Activated CD4-positive, alpha-beta T cell treated with anti-CD3 and anti-CD28 coated beads, Interleukin-2, amount 50 U/mL, for 24 hours (primary cell): ENCODE measurements at regions not wholly inside any gene's neighbourhood (a gene's known extent, or its start where the extent isn't known, plus 50 kb on each side); places are given as distances from the start of the nearest gene placed in this dataset.
"Not testable (repeated sequence)": the region's sequence is repeated elsewhere in the genome, so short reads cannot be mapped to it uniquely, and the experiment has no call there.

Source experiments
- DNase-seq, 2 donors: peaks; one replicate each; pipeline ENCODE4 v3.0.0-alpha.2; 2020; ENCODE audit warnings: low read depth in 1 of 2, low spot score in 1 of 2

GRCh38 chrY:7879245-7879644 is 967.7 kb upstream of the AMELY start:
- no peak for DNase-seq

- no peak for DNase-seq
These were observed 967.2 kb upstream of the AMELY start for GRCh38 chrY:7878719-7879118.

DNA sequence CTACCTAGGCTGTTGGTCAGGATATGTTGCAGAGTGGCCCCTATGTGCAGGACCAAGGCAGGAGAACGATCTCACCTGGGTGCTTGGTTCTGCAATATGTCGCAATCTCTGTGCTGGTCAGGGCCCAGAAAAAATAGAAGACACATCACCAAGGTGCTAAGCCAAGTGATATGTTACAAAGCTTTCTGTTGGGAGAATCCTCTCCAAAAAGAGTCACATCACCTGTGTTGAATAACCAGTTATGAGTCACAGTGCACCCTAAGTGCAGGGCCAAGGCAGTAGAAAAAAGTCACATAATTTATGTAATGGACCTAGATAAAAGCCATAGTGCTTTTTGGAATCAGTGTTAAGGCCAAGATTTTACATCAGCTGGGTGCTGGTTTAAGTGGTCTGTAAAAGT is 965.9 kb upstream of the AMELY start:
- no peak for DNase-seq

GRCh38 chrY:7874080-7874479 is 962.5 kb upstream of the AMELY start:
- DNase-seq: no peak

DNA sequence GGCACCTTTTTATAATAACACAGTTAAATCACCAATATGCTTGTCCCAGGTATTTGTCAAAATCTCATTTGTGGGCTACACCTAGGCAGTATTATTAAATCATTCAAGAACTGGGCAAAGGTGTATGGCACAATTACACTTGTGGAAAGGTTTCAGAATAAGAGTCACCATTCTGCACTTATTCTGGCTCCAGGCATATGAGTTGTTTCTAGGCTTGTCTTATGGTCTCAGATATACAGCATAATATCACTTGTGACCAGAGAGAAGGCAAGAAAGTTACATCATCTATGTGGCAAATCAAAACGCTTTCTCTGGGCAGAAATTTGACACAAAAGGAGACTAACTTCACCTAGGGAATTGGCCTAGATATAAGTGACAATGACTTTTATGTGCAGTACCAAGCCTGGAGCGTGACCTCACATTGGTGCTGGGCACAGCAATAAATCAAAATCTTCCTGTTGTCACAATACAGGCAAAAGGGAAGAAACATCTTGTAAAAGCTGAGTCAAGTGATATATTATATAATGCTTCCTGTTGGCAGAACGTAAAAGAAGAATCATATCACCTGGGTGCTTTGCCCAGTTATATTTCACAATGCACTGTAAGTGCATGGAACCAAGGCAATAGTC is 959.9 kb upstream of the AMELY start:
- DNase-seq: no peak

DNA sequence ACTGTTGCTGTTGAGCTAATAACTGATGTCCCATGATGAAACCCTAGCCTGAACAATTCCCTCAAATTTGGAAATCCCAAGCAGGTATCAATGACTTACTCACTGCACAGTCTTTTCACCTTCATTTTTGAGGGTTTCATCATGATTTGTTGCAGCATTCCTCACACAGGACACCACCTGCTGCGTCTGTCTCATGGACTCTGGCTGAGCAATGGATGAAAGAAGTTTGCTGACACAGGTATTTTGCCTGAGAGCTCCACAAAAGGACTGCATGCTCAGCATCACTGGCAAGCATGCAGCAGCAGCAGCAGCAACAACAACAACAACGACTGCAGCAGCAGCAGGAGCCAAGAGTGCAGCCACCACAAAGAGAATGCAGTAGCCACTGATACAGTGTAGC is 955.4 kb upstream of the AMELY start:
- no peak for DNase-seq

GRCh38 chrY:7860781-7861614 is 949.4 kb upstream of the AMELY start:
- no peak for DNase-seq

DNA sequence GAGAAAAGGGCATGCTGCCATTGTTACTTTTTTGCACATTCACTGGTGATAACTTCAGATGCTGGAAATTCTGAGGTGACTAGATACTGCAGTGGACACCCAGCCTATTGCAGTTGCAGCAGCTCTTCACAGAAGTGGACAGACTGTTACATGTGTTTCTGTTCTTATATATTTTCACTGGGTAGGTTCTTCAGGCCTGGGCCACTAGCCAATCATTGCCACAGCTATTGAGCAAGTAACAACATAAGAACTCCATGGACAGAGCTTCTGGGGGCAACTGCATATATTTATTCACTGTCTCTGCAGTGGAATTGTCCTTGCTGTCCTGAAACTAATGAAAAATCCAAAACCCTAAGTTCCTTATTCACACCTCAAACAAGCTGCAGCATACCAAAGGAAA is 938.6 kb upstream of the AMELY start:
- DNase-seq: no peak

- DNase-seq: no peak
These were observed 934.2 kb upstream of the AMELY start for GRCh38 chrY:7845776-7846175.

GRCh38 chrY:7837046-7837445 is 925.5 kb upstream of the AMELY start:
- no peak for DNase-seq

DNA sequence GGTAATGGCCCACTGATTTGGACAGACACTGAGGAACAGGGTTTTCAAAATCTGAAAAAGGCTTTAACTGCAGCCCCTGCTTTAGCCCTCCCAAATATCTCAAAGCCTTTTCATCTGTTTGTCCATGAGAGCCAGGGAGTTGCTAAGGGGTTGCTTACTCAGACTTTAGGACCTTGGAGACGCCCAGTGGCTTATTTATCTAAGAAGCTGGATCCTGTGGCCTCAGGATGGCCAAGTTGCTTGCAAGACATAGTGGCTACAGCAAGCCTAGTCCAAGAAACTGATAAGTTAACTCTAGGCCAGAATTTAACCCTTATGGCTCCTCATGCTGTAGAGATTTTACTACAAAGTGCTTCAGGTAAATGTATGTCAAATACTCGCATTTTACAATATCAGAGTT is 924.8 kb upstream of the AMELY start:
- DNase-seq: no peak

GRCh38 chrY:7835416-7835815 is 923.9 kb upstream of the AMELY start:
- DNase-seq: no peak

GRCh38 chrY:7834284-7834683 is 922.7 kb upstream of the AMELY start:
- DNase-seq: no peak

- not testable (repeated sequence) for DNase-seq
These were observed 919.3 kb upstream of the AMELY start for GRCh38 chrY:7830881-7831280.

DNA sequence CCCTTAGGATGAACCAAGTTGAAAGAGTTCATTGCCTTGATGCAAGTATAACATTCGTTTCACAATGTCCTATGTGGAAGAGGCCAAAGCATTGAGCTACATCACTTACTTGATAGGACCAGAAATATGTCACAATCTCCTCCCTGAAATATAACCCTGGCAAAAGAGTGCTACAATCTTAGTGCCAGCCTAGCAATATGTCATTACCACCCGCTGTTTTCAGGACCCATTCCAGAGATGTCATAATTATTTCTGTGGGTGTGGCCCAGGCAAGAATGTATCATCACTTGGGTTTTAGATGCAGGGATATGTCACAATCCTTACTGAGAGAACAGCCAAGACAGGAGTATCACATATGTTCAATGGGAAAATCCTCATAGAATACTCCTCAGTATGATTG is 915.0 kb upstream of the AMELY start:
- DNase-seq: no peak

- DNase-seq: no peak
These were observed 914.3 kb upstream of the AMELY start for GRCh38 chrY:7825874-7826273.

DNA sequence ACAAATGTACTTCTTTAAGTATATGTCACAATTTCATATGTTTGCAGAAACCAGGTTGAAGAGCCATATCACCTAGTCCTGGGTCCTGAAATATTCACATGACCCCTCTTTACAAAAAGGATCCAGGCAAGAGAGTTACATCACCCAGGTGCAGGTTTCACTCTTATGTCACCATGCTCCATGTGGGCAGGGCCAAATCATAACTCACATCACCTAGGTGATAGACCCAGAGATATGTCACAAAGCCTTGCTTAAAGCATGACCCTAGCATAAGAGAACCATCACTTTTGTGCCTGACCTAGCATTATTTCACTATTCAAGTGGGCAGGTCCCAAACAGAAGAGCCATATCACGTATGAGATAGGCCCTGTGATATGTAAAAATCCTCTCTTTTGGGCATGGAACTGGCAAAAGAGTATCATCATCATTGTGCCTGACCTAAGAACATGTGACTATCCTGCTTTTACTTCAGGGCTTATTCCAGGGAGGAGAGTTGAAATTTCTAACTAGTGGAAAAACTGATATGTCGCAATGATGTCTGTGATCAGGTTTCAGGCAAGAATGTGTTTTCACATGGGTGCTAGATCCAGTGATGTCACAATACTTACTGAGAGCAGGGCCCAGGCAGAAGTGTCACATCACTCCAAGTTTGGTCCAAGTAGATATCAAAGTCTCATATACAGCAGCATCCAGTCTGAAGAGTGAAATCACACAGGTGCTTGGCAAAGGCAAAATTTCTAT is 909.9 kb upstream of the AMELY start:
- DNase-seq: no peak

- no peak for DNase-seq
These were observed 907.4 kb upstream of the AMELY start for GRCh38 chrY:7818924-7819323.

- DNase-seq: no peak
These were observed 905.0 kb upstream of the AMELY start for GRCh38 chrY:7816567-7816966.

DNA sequence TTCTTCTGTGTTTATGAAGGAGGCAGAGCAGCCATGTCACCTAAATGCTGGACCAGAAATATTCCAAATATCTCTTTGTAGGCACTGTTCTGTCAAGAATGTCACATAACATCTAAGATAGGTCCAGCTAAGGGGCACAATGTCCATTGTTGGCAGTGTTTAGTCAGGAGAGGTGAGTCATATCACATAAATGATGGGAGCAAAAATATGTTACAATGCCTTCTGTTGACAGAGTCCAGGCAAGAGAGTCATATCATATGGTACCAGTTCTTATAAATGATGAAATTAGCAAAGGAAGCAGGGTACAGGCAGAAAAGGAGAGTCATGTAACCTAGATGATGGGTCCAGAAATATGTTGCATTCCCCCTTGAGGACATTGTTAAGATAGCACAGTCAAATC is 904.4 kb upstream of the AMELY start:
- no peak for DNase-seq

DNA sequence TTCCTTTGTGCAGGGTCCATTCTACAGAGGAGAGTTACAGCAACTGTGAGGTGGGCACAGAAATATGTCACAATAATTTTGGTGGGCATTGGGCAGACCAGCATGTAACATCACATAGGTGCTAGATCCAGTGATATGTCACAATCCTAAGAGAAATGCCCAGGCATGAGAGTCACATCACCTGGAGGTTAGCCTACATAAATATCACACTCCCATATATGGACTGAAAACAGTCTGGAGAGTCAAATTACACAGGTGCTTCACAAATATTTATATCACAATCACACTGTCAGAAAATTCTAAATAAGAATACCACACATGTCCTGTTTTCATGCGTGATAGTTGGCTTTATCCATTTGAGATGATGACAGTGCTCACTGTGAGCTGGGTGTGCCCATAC is 903.7 kb upstream of the AMELY start:
- DNase-seq: no peak

DNA sequence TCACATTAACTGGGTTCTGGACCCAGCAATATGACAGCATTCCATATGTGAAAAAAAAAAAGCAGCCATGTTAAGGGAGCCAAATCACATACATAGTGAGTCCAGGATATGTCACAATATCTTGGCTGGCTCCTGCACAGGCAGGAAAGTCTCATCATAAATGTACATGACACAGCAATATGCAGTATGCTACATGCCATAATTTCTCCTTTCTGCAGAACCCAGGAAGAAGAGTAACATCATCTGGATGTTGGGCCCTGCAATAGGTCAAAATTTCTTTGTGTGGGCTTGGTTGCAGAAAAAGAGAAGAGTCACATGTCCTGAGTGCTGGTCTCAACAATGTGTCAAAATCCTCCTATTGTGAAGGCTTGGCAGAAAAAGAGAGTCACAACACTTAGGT is 902.8 kb upstream of the AMELY start:
- no peak for DNase-seq
